GM18517 (cell line): ENCODE measurements at regions not wholly inside any gene's neighbourhood (a gene's known extent, or its start where the extent isn't known, plus 50 kb on each side); places are given as distances from the start of the nearest gene placed in this dataset.

Experiments used
- ATAC-seq: cut with Tn5 transposase; IDR thresholded peaks from one replicate; pipeline ENCODE4 v1.9.1; 2021; ENCODE audit warnings: mild to moderate bottlenecking, moderate library complexity; ENCODE audit not compliant: unreplicated experiment

GRCh38 chr2:183991968-183992367, 606.4 kb upstream of the ZNF804A start:
- ATAC-seq, result no peak

- peak; percentile 47 for ATAC-seq
Measured at GRCh38 chr2:183993052-183993451, 605.3 kb upstream of the ZNF804A start.

- ATAC-seq, result no peak
Measured at GRCh38 chr2:183995632-183996031, 602.7 kb upstream of the ZNF804A start.

GRCh38 chr2:183996825-183997793, 601.2 kb upstream of the ZNF804A start:
- no peak for ATAC-seq

- ATAC-seq, result peak; percentile 97
Measured at GRCh38 chr2:183998041-183998796, 600.1 kb upstream of the ZNF804A start.

GRCh38 chr2:183998797-183999190, 599.5 kb upstream of the ZNF804A start:
- peak; percentile 30 for ATAC-seq

GRCh38 chr2:184004289-184004947, 593.9 kb upstream of the ZNF804A start:
- ATAC-seq, result peak; percentile 97

- ATAC-seq, result peak; percentile 48
Measured at GRCh38 chr2:184004948-184005672, 593.2 kb upstream of the ZNF804A start.

GRCh38 chr2:184006998-184007397, 591.3 kb upstream of the ZNF804A start:
- ATAC-seq, result no peak

- ATAC-seq, result no peak
Measured at GRCh38 chr2:184026961-184027360, 571.4 kb upstream of the ZNF804A start.

- no peak for ATAC-seq
Measured at GRCh38 chr2:184030245-184030644, 568.1 kb upstream of the ZNF804A start.

GRCh38 chr2:184030989-184031388, 567.3 kb upstream of the ZNF804A start:
- ATAC-seq, result no peak

- ATAC-seq, result no peak
Measured at GRCh38 chr2:184031402-184032147, 566.8 kb upstream of the ZNF804A start.

- ATAC-seq, result no peak
Measured at GRCh38 chr2:184032983-184033382, 565.3 kb upstream of the ZNF804A start.

GRCh38 chr2:184037273-184037672, 561.1 kb upstream of the ZNF804A start:
- no peak for ATAC-seq

- ATAC-seq, result no peak
Measured at GRCh38 chr2:184039493-184039892, 558.8 kb upstream of the ZNF804A start.

GRCh38 chr2:184040230-184040629, 558.1 kb upstream of the ZNF804A start:
- ATAC-seq, result no peak

GRCh38 chr2:184041077-184041476, 557.3 kb upstream of the ZNF804A start:
- ATAC-seq, result no peak

- no peak for ATAC-seq
Measured at GRCh38 chr2:184041777-184042176, 556.6 kb upstream of the ZNF804A start.

- ATAC-seq, result no peak
Measured at GRCh38 chr2:184047536-184047935, 550.8 kb upstream of the ZNF804A start.
